ENCODE measurements at regions not wholly inside any gene's neighbourhood (a gene's known extent, or its start where the extent isn't known, plus 50 kb on each side); places are given as distances from the start of the nearest gene placed in this dataset.

GRCh38 chr15:60125334-60125733 is 121.2 kb downstream of the FOXB1 start:
- TF ChIP-seq CTCF (conservative IDR thresholded peaks at IDR 0.05; ENCODE audit: low read length) (no peak), EZH2phosphoT487 (IDR thresholded peaks at IDR 0.05; ENCODE audit: borderline replicate concordance) (no peak)

Measured in Loucy (cell line).